ENCODE measurements at regions not wholly inside any gene's neighbourhood (a gene's known extent, or its start where the extent isn't known, plus 50 kb on each side); places are given as distances from the start of the nearest gene placed in this dataset.

- TF ChIP-seq POLR2A (IDR thresholded peaks at IDR 0.05) (no peak), CTCF (IDR thresholded peaks at IDR 0.05) (no peak)
Measured at GRCh38 chr3:117706037-117706436, 996.5 kb downstream of the TUSC7 start.
